ENCODE measurements at regions not wholly inside any gene's neighbourhood (a gene's known extent, or its start where the extent isn't known, plus 50 kb on each side); places are given as distances from the start of the nearest gene placed in this dataset.

GRCh38 chr12:108440736-108441135 is 74.3 kb upstream of the FICD start:
- Histone ChIP-seq H3K4me3 (ENCODE audit: low read length) (no peak overlapping the region), H3F3A (ENCODE audit: low read length, unreplicated experiment) (no peaks in the 10 kb centered on the region), H3K4me1 (ENCODE audit: insufficient read depth, low read length) (no peaks in the 10 kb centered on the region), H3K4me2 (ENCODE audit: low read length) (no peak overlapping the region), H3K9ac (ENCODE audit: low read length) (no peak overlapping the region), H3K9me2 (replicated peaks; ENCODE audit: low read length) (no peaks in the 10 kb centered on the region), H4K20me1 (ENCODE audit: low read length) (no peaks in the 10 kb centered on the region), H3K36me3 (ENCODE audit: low read depth, low read length) (no peaks in the 10 kb centered on the region), H3K27me3 (ENCODE audit: low read length) (peaks cover 66% of the 10 kb centered on the region), H3K9me3 (ENCODE audit: low read length) (no peaks in the 10 kb centered on the region), H3K27ac (ENCODE audit: low read length) (no peak overlapping the region), H3K79me2 (ENCODE audit: low read length) (no peaks in the 10 kb centered on the region), H2AFZ (ENCODE audit: low read length) (no peak overlapping the region)
- POLR2A ChIA-PET (ENCODE audit: unreplicated experiment), result no interaction called here
- intact Hi-C loops (cut with micrococcal nuclease), result no loop called here
- ATAC-seq (no peak), DNase-seq (no peak)
- TF ChIP-seq EZH2 (IDR thresholded peaks at IDR 0.05; ENCODE audit: low read length, unreplicated experiment) (no peak), CTCF (conservative IDR thresholded peaks at IDR 0.05; ENCODE audit: low read depth, low read length) (no peak), EZH2phosphoT487 (IDR thresholded peaks at IDR 0.05; ENCODE audit: borderline replicate concordance, low read length) (no peak)
- no TSS peak for BruUV-seq (replicated peaks)
- CTCF ChIA-PET, result no interaction called here

- Histone ChIP-seq H3F3A (ENCODE audit: low read length, unreplicated experiment) (no peaks in the 10 kb centered on the region), H3K27ac (ENCODE audit: low read length) (no peak overlapping the region), H4K20me1 (ENCODE audit: low read length) (no peaks in the 10 kb centered on the region), H3K27me3 (ENCODE audit: low read length) (peaks cover 68% of the 10 kb centered on the region), H2AFZ (ENCODE audit: low read length) (no peak overlapping the region), H3K4me3 (ENCODE audit: low read length) (no peak overlapping the region), H3K9ac (ENCODE audit: low read length) (no peak overlapping the region), H3K4me1 (ENCODE audit: insufficient read depth, low read length) (no peaks in the 10 kb centered on the region), H3K36me3 (ENCODE audit: low read depth, low read length) (no peaks in the 10 kb centered on the region), H3K9me2 (replicated peaks; ENCODE audit: low read length) (no peaks in the 10 kb centered on the region), H3K79me2 (ENCODE audit: low read length) (no peaks in the 10 kb centered on the region), H3K4me2 (ENCODE audit: low read length) (no peak overlapping the region), H3K9me3 (ENCODE audit: low read length) (no peaks in the 10 kb centered on the region)
- CTCF ChIA-PET, result no interaction called here
- no peak for DNase-seq
- intact Hi-C loops (cut with micrococcal nuclease), result no loop called here
- TF ChIP-seq EZH2phosphoT487 (IDR thresholded peaks at IDR 0.05; ENCODE audit: borderline replicate concordance, low read length) (no peak), EZH2 (IDR thresholded peaks at IDR 0.05; ENCODE audit: low read length, unreplicated experiment) (no peak), CTCF (conservative IDR thresholded peaks at IDR 0.05; ENCODE audit: low read depth, low read length) (no peak)
- POLR2A ChIA-PET (ENCODE audit: unreplicated experiment), result no interaction called here
- no peak for ATAC-seq
- no TSS peak for BruUV-seq (replicated peaks)
Observed at GRCh38 chr12:108438667-108439066, 76.4 kb upstream of the FICD start.

GRCh38 chr12:108432423-108433121 is 82.5 kb upstream of the FICD start:
- no peak overlapping the region for H3K9ac ChIP-seq (ENCODE audit: low read length)
- H3K27ac ChIP-seq (ENCODE audit: low read length), result no peak overlapping the region
- intact Hi-C loops (cut with micrococcal nuclease), result no loop called here
- H3F3A ChIP-seq (ENCODE audit: low read length, unreplicated experiment), result no peaks in the 10 kb centered on the region
- ATAC-seq, result no peak
- H3K4me2 ChIP-seq (ENCODE audit: low read length), result no peak overlapping the region
- H3K27me3 ChIP-seq (ENCODE audit: low read length), result peaks cover 63% of the 10 kb centered on the region
- no peaks in the 10 kb centered on the region for H3K9me3 ChIP-seq (ENCODE audit: low read length)
- H2AFZ ChIP-seq (ENCODE audit: low read length), result no peak overlapping the region
- no peaks in the 10 kb centered on the region for H3K4me1 ChIP-seq (ENCODE audit: insufficient read depth, low read length)
- H3K9me2 ChIP-seq (replicated peaks; ENCODE audit: low read length), result no peaks in the 10 kb centered on the region
- no peak for DNase-seq
- no peaks in the 10 kb centered on the region for H4K20me1 ChIP-seq (ENCODE audit: low read length)
- TF ChIP-seq EZH2phosphoT487 (IDR thresholded peaks at IDR 0.05; ENCODE audit: borderline replicate concordance, low read length) (no peak), EZH2 (IDR thresholded peaks at IDR 0.05; ENCODE audit: low read length, unreplicated experiment) (no peak), CTCF (conservative IDR thresholded peaks at IDR 0.05; ENCODE audit: low read depth, low read length) (no peak)
- ChIA-PET POLR2A (ENCODE audit: unreplicated experiment) (no interaction called here), CTCF (no interaction called here)
- no peaks in the 10 kb centered on the region for H3K79me2 ChIP-seq (ENCODE audit: low read length)
- BruUV-seq (replicated peaks), result no TSS peak
- no peak overlapping the region for H3K4me3 ChIP-seq (ENCODE audit: low read length)
- no peaks in the 10 kb centered on the region for H3K36me3 ChIP-seq (ENCODE audit: low read depth, low read length)

All from PC-3 (cell line).